Ishikawa (cell line): ENCODE measurements at regions not wholly inside any gene's neighbourhood (a gene's known extent, or its start where the extent isn't known, plus 50 kb on each side); places are given as distances from the start of the nearest gene placed in this dataset.

Source experiments
- CEBPB ChIP-seq: IDR thresholded peaks from 2 replicates; pipeline ENCODE4 v1.6.1; 2012
- CREB1 ChIP-seq: IDR thresholded peaks from 2 replicates; pipeline ENCODE4 v1.6.1; 2012; ENCODE audit warnings: low read depth
- EGR1 ChIP-seq: IDR thresholded peaks from 2 replicates; pipeline ENCODE4 v1.6.1; 2012
- EP300 ChIP-seq: IDR thresholded peaks from 2 replicates; pipeline ENCODE4 v1.6.1; 2012; ENCODE audit warnings: borderline replicate concordance
- FOXM1 ChIP-seq: IDR thresholded peaks from 2 replicates; pipeline ENCODE4 v1.6.1; 2012; ENCODE audit warnings: low read depth, borderline replicate concordance
- MAX ChIP-seq: IDR thresholded peaks from 2 replicates; pipeline ENCODE4 v1.6.1; 2012
- NFIC ChIP-seq: IDR thresholded peaks from 2 replicates; pipeline ENCODE4 v1.6.1; 2012
- RAD21 ChIP-seq: IDR thresholded peaks from 2 replicates; pipeline ENCODE4 v1.6.1; 2012; ENCODE audit warnings: low read depth
- REST ChIP-seq: IDR thresholded peaks from 2 replicates; pipeline ENCODE4 v1.6.1; 2012; ENCODE audit warnings: low read depth, mild to moderate bottlenecking
- TAF1 ChIP-seq: IDR thresholded peaks from 2 replicates; pipeline ENCODE4 v1.6.1; 2012; ENCODE audit warnings: low read depth, mild to moderate bottlenecking
- TCF12 ChIP-seq: IDR thresholded peaks from 2 replicates; pipeline ENCODE4 v1.6.1; 2012; ENCODE audit warnings: low read depth
- TEAD4 ChIP-seq: IDR thresholded peaks from 2 replicates; pipeline ENCODE4 v1.6.1; 2012
- YY1 ChIP-seq: IDR thresholded peaks from 2 replicates; pipeline ENCODE4 v1.6.1; 2012; ENCODE audit warnings: low read depth
- ZBTB7A ChIP-seq: IDR thresholded peaks from 2 replicates; pipeline ENCODE4 v1.6.1; 2012; ENCODE audit warnings: low read depth
- TF ChIP-seq, protein P1 (sequence below): IDR thresholded peaks from 2 replicates; pipeline ENCODE4 v1.6.1; 2012

DNA sequence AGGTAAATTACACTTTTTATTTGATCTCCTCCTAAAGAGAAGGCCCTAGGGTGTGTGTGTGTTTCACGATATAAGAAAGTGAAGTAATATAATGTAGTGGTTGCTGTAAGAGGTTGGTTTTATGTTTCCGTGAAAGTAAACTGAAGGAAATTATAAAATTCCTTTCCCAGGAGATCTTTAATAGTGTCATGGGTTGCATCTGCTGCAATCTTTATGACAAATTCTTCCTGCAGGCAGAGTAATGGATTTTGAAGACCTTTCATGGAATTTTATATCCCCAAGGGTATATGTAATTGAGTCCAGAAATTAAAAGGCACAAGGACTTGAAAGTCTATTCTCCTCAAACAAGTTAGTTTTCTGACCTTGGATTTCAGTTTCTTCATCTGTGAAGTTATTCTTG, 538.6 kb downstream of the ANKRD50 start:
- TF ChIP-seq EP300 (no peak), CEBPB (no peak), REST (no peak), TEAD4 (no peak), YY1 (no peak), TCF12 (no peak), FOXM1 (no peak), NFIC (no peak)

GRCh38 chr4:124177647-124178425, 534.7 kb downstream of the ANKRD50 start:
- TF ChIP-seq EP300 (no peak), NFIC (no peak), CREB1 (no peak), RAD21 (no peak), EGR1 (no peak)
- TF ChIP-seq, protein P1, sequence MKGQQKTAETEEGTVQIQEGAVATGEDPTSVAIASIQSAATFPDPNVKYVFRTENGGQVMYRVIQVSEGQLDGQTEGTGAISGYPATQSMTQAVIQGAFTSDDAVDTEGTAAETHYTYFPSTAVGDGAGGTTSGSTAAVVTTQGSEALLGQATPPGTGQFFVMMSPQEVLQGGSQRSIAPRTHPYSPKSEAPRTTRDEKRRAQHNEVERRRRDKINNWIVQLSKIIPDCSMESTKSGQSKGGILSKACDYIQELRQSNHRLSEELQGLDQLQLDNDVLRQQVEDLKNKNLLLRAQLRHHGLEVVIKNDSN, result no peak

DNA sequence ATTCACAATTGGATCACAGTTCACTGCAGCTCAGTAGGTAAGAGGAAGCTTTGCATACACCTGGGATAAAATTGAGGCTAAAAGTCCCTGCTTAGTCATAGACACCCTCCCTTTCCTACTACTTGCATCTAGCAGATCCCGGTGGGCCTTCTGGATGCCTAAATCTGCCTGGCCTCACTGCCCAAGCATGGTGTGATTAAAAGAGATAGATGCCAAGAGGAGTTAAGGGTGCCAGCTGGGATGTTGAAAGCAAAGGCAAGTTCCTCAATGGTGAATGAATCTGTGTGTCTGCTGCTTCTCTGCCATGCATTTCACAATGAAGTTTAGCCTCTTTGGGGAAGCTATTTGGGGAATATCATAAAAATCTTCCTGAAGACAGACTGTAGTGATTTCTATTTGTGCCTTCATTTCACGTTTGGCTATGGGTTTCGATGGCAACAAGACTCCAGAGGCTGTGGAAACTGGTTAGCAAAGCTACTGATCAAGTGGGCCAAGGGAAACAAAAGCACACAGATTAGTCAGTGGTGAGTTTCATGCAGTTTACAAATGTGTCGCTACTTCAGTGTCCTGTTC, 534.0 kb downstream of the ANKRD50 start:
- no peak for TF ChIP-seq NFIC
- no peak for TF ChIP-seq TEAD4
- no peak for TF ChIP-seq ZBTB7A
- no peak for TF ChIP-seq MAX
- no peak for TF ChIP-seq YY1
- TF ChIP-seq EP300, result no peak
- TF ChIP-seq REST, result no peak
- no peak for TF ChIP-seq RAD21
- TF ChIP-seq, protein P1, result no peak
- no peak for TF ChIP-seq TAF1
- TF ChIP-seq EGR1, result no peak
- TF ChIP-seq FOXM1, result no peak
- no peak for TF ChIP-seq CEBPB

DNA sequence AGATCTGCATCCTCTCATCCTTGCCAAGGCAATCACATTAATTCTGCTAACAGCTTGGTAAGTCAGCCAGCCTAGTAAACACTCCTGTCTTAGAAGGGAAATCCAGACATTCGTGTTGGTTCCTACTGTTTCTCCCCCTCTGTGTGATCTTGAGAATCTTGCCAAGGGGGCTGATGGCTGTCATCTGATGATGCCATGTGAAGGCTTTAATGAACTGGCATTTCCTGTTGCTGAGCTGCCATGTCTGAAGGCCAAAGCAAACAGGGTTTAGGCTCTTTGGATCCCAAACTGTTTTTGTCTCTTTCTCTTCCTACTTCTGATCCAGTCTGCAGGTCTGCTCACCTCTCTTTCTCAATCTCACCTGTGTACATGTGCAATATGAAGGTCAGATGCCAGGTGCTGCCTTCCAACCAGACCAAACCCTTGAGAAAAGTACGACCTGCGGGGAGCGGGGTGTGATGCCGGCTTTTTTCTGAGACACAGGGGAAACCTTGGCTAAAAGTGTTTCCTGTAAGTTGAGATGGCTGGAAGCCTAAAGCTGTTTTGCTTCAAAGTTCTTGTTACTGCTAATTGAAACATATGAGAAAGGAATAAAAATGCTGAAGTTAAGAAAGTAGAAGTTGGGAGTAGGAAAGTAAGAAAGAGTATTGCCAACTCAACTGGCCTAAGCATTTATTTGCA, 532.9 kb downstream of the ANKRD50 start:
- TF ChIP-seq MAX (no peak), TCF12 (no peak), RAD21 (no peak), ZBTB7A (no peak), TAF1 (no peak), EP300 (no peak), EGR1 (no peak), CEBPB (no peak), REST (no peak), TEAD4 (no peak), NFIC (no peak), CREB1 (no peak), YY1 (no peak), FOXM1 (no peak)
- TF ChIP-seq, protein P1, result no peak
